B cell (primary cell): ENCODE measurements at regions not wholly inside any gene's neighbourhood (a gene's known extent, or its start where the extent isn't known, plus 50 kb on each side); places are given as distances from the start of the nearest gene placed in this dataset.

ENCODE experiments used
- ATAC-seq: fragments of 200-7000 bp; cut with Tn5 transposase; one replicate; pipeline ENCODE4 v1.10.0; 2021; ENCODE audit warnings: low read depth, mild to moderate bottlenecking, moderate number of reproducible peaks, moderate library complexity
- CTCF ChIA-PET: fragments of 350-600 bp; sonication (Branson Sonifier 250); formaldehyde crosslinking; loops from one replicate; lab custom pipeline; 2021; ENCODE audit warnings: antibody characterized with exemption, inconsistent platforms; lab: Charles Lee
- POLR2A ChIA-PET: fragments of 350-600 bp; sonication (Branson Sonifier 250); formaldehyde crosslinking; loops from one replicate; lab custom pipeline; 2021; ENCODE audit warnings: antibody characterized with exemption; lab: Charles Lee
- DNase-seq: peaks from one replicate; pipeline ENCODE4 v3.0.0; 2013
- H2AFZ ChIP-seq: 2 replicates; pipeline ENCODE4 v1.6.1; 2012; ENCODE audit warnings: mild to moderate bottlenecking, low read depth, low read length; ENCODE audit not compliant: insufficient read depth, poor library complexity, severe bottlenecking
- H3K27ac ChIP-seq, 2 donors: 1 replicate in 1 of 2; 2 replicates in 1 of 2; pipeline ENCODE4 v1.5.1; 2012 to 2013; ENCODE audit warnings: low read length in 2 of 2, mild to moderate bottlenecking in 2 of 2, moderate library complexity in 1 of 2
- H3K27me3 ChIP-seq, 4 experiments: fragments of 200-600 bp in 1 of 4; sonication (generic) in 1 of 4; replicated peaks in 1 of 4; 1 replicate in 2 of 4; 2 replicates in 2 of 4; pipeline versions ENCODE4 v1.6.1 to v1.7.0; 2013 to 2016; ENCODE audit warnings: low read length in 3 of 4, mild to moderate bottlenecking in 2 of 4, mixed read lengths in 1 of 4, moderate library complexity in 1 of 4; ENCODE audit not compliant: insufficient read depth in 4 of 4, control insufficient read depth in 3 of 4; ENCODE audit errors: control extremely low read depth in 1 of 4
- H3K36me3 ChIP-seq, 2 experiments: replicated peaks in 1 of 2; 1 replicate in 1 of 2; 2 replicates in 1 of 2; pipeline versions ENCODE4 v1.6.1 to v1.7.1; 2013; ENCODE audit warnings: low read length in 1 of 2; ENCODE audit not compliant: insufficient read depth in 2 of 2, control insufficient read depth in 1 of 2; ENCODE audit errors: control extremely low read depth in 1 of 2, extremely low read depth in 1 of 2
- H3K4me1 ChIP-seq, 2 donors: fragments of 200-600 bp in 1 of 2; sonication (generic) in 1 of 2; 1 replicate in 1 of 2; 2 replicates in 1 of 2; pipeline versions ENCODE4 v1.5.1 to v1.6.1; 2013 to 2017; ENCODE audit warnings: low read length in 2 of 2; ENCODE audit not compliant: control insufficient read depth in 2 of 2, insufficient read depth in 2 of 2
- H3K4me2 ChIP-seq: replicated peaks from 2 replicates; pipeline ENCODE3; 2012; ENCODE audit warnings: mild to moderate bottlenecking, low read depth, low read length; ENCODE audit not compliant: poor library complexity, severe bottlenecking
- H3K4me3 ChIP-seq, 5 experiments: fragments of 200-600 bp in 1 of 5; sonication (generic) in 1 of 5; 1 replicate in 3 of 5; 2 replicates in 2 of 5; pipeline versions ENCODE4 v1.5.1 to v1.7.0; 2011 to 2016; ENCODE audit warnings: low read length in 4 of 5, mild to moderate bottlenecking in 4 of 5, low read depth in 2 of 5, control low read depth in 1 of 5, moderate library complexity in 1 of 5; ENCODE audit not compliant: insufficient read depth in 1 of 5; ENCODE audit errors: control extremely low read depth in 1 of 5, extremely low read depth in 1 of 5
- H3K79me2 ChIP-seq: fragments of 200-600 bp; sonication (generic); one replicate; pipeline ENCODE4 v1.6.0; 2016; ENCODE audit warnings: low read length; ENCODE audit not compliant: control insufficient read depth, insufficient read depth
- H3K9ac ChIP-seq: fragments of 200-600 bp; sonication (generic); 2 replicates; pipeline ENCODE4 v1.6.1; 2017; ENCODE audit warnings: mild to moderate bottlenecking, low read length, moderate library complexity
- H3K9me3 ChIP-seq, 3 donors: one replicate each; pipeline versions ENCODE4 v1.6.1 to v1.7.1; 2013; ENCODE audit warnings: low read length in 2 of 3; ENCODE audit not compliant: control insufficient read depth in 2 of 3, insufficient read depth in 1 of 3; ENCODE audit errors: control extremely low read depth in 1 of 3
- H4K20me1 ChIP-seq: 2 replicates; pipeline ENCODE4 v1.6.0; 2012; ENCODE audit warnings: mild to moderate bottlenecking, low read length; ENCODE audit not compliant: insufficient read depth, control insufficient read depth, poor library complexity, severe bottlenecking
- H3K27ac Mint-ChIP-seq: one replicate; pipeline ENCODE4 v1.8.0; 2021; ENCODE audit warnings: mixed read lengths
- H3K27me3 Mint-ChIP-seq: one replicate; pipeline ENCODE4 v1.8.0; 2021; ENCODE audit warnings: mixed read lengths
- H3K4me1 Mint-ChIP-seq: one replicate; pipeline ENCODE4 v1.8.0; 2021; ENCODE audit warnings: mixed read lengths
- H3K4me3 Mint-ChIP-seq: one replicate; pipeline ENCODE4 v1.8.0; 2021; ENCODE audit warnings: mixed read lengths
- H3K9me3 Mint-ChIP-seq: one replicate; pipeline ENCODE4 v1.8.0; 2022; ENCODE audit warnings: mixed read lengths; ENCODE audit not compliant: insufficient read depth
- CTCF ChIP-seq: fragments of 200-600 bp; IDR thresholded peaks from one replicate; pipeline ENCODE4 v1.8.0; 2022; ENCODE audit warnings: antibody characterized with exemption, mild to moderate bottlenecking
- EZH2 ChIP-seq: IDR thresholded peaks from 2 replicates; pipeline ENCODE4 v1.6.1; 2012; ENCODE audit warnings: borderline replicate concordance, low read depth, mild to moderate bottlenecking, moderate library complexity, low read length; ENCODE audit not compliant: insufficient read depth, poor library complexity, severe bottlenecking
- WGBS: methylation state at CpG from one replicate; pipeline ENCODE4 v1.1.5; 2013; ENCODE audit warnings: missing lambda C conversion rate; ENCODE audit not compliant: insufficient coverage; 5-methylcytosine and 5-hydroxymethylcytosine counted together
- intact Hi-C: fragments of 100-400 bp; cut with micrococcal nuclease; formaldehyde crosslinking; loops from one replicate; pipeline ENCODE4 v1.10.0; 2022

- Histone ChIP-seq H3K9ac (no peak overlapping the region), H2AFZ (no peak overlapping the region), H3K4me2 (no peak overlapping the region), H3K79me2 (no peaks in the 10 kb centered on the region), H3K36me3 (no peaks in the 10 kb centered on the region), H3K27me3 (peaks cover 0 to 12% (median 2%) of the 10 kb centered on the region in 4 experiments), H3K4me1 (no peaks in the 10 kb centered on the region), H3K27ac (no peak overlapping the region), H3K9me3 (peaks cover 0 to 16% (median 0%) of the 10 kb centered on the region in 3 donors), H3K4me3 (no peak overlapping the region), H4K20me1 (no peaks in the 10 kb centered on the region)
- H3K9me3 Mint-ChIP-seq = no peaks in the 10 kb centered on the region
- ChIA-PET POLR2A (no interaction called here), CTCF (no interaction called here)
- no peak for ATAC-seq
- TF ChIP-seq EZH2 (no peak), CTCF (no peak)
- no peaks in the 10 kb centered on the region for H3K4me1 Mint-ChIP-seq
- 64% methylated on average over 7 of the region's 7 CpGs for WGBS
- intact Hi-C loops = no loop called here
- peaks cover 33% of the 10 kb centered on the region for H3K27me3 Mint-ChIP-seq
- no peak for DNase-seq
- no peak overlapping the region for H3K4me3 Mint-ChIP-seq
- H3K27ac Mint-ChIP-seq = no peak overlapping the region
Observed at GRCh38 chr9:131798246-131798645, 58.4 kb upstream of the RAPGEF1 start.

- H4K20me1 ChIP-seq = no peaks in the 10 kb centered on the region
- H3K4me1 ChIP-seq = no peaks in the 10 kb centered on the region
- no peak overlapping the region for H3K27ac ChIP-seq
- H3K79me2 ChIP-seq = no peaks in the 10 kb centered on the region
- H3K4me1 Mint-ChIP-seq = no peaks in the 10 kb centered on the region
- H3K9ac ChIP-seq = no peak overlapping the region
- ChIA-PET POLR2A (no interaction called here), CTCF (no interaction called here)
- H3K9me3 ChIP-seq = peaks cover 0 to 13% (median 0%) of the 10 kb centered on the region in 3 donors
- no peak for DNase-seq
- H3K9me3 Mint-ChIP-seq = no peaks in the 10 kb centered on the region
- peaks cover 28% of the 10 kb centered on the region for H3K27me3 Mint-ChIP-seq
- intact Hi-C loops = no loop called here
- TF ChIP-seq EZH2 (no peak), CTCF (no peak)
- peaks cover 0 to 11% (median 2%) of the 10 kb centered on the region in 4 experiments for H3K27me3 ChIP-seq
- H3K4me3 ChIP-seq = no peak overlapping the region
- H3K36me3 ChIP-seq = no peaks in the 10 kb centered on the region
- H3K4me3 Mint-ChIP-seq = no peak overlapping the region
- no peak overlapping the region for H3K27ac Mint-ChIP-seq
- 78% methylated on average over 11 of the region's 15 CpGs for WGBS
- ATAC-seq = no peak
- H3K4me2 ChIP-seq = no peak overlapping the region
- no peak overlapping the region for H2AFZ ChIP-seq
Observed at GRCh38 chr9:131794393-131794792, 54.5 kb upstream of the RAPGEF1 start.
